Type B pancreatic cell (in vitro differentiated cells): ENCODE measurements at regions not wholly inside any gene's neighbourhood (a gene's known extent, or its start where the extent isn't known, plus 50 kb on each side); places are given as distances from the start of the nearest gene placed in this dataset. TPM values are rescaled to one million over a fixed set of nuclear protein-coding genes. Genes with fewer than 3 reads are reported as not detected.
"Not testable (repeated sequence)": the region's sequence is repeated elsewhere in the genome, so short reads cannot be mapped to it uniquely, and the experiment has no call there.

Experiments
- DNase-seq: peaks from one replicate; pipeline ENCODE4 v3.0.0; 2021; ENCODE audit warnings: mixed read lengths; ENCODE audit not compliant: unreplicated experiment; ENCODE audit errors: extremely low spot score
- H3K27ac Mint-ChIP-seq: 2 replicates; pipeline ENCODE4 v1.8.0; 2021; ENCODE audit warnings: mild to moderate bottlenecking, mixed read lengths
- H3K27me3 Mint-ChIP-seq: 2 replicates; pipeline ENCODE4 v1.8.0; 2021; ENCODE audit warnings: mixed read lengths
- H3K36me3 Mint-ChIP-seq: 2 replicates; pipeline ENCODE4 v1.8.0; 2021; ENCODE audit warnings: mixed read lengths
- H3K4me1 Mint-ChIP-seq: one replicate; pipeline ENCODE4 v1.8.0; 2021; ENCODE audit warnings: mixed read lengths; ENCODE audit not compliant: unreplicated experiment
- H3K4me3 Mint-ChIP-seq: 2 replicates; pipeline ENCODE4 v1.8.0; 2021; ENCODE audit warnings: mild to moderate bottlenecking, mixed read lengths
- H3K9me3 Mint-ChIP-seq: 2 replicates; pipeline ENCODE4 v1.8.0; 2021; ENCODE audit warnings: mixed read lengths
- CTCF ChIP-seq: fragments of 200-600 bp; sonication (generic); conservative IDR thresholded peaks from 2 replicates; pipeline ENCODE4 v1.5.0; 2021; ENCODE audit warnings: antibody characterized with exemption, mild to moderate bottlenecking
- microRNA-seq: library from miRNA; unstranded; fragments of <30 nt; microRNA quantifications from one replicate; pipeline ENCODE4, GENCODE V29; 2020

DNA sequence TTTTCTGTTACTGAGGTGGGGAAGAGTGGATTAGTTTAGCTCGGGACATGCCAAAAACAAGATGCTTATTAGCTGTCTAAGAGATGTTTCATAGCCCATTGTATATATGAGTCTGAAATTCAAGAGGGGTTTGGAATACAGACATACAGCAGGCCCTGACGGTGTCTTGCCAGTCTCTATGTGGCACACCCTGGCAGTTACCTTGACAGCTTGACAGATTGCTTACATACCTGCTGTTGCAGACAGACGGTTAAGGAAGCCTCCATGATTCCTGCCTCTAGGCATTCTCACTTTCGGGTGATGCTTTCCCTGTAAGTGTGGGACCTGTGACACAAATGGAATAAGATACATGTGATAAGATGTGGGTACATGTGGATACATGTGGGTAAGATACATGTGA lies 95.0 kb downstream of the QRSL1 start:
- Mint-ChIP-seq H3K4me1 (peaks cover 17% of the 10 kb centered on the region), H3K4me3 (no peak overlapping the region), H3K27ac (no peak overlapping the region), H3K9me3 (peaks cover 7% of the 10 kb centered on the region), H3K27me3 (no peaks in the 10 kb centered on the region), H3K36me3 (peaks cover 3% of the 10 kb centered on the region)
- DNase-seq, result no peak
- TF ChIP-seq CTCF, result no peak

DNA sequence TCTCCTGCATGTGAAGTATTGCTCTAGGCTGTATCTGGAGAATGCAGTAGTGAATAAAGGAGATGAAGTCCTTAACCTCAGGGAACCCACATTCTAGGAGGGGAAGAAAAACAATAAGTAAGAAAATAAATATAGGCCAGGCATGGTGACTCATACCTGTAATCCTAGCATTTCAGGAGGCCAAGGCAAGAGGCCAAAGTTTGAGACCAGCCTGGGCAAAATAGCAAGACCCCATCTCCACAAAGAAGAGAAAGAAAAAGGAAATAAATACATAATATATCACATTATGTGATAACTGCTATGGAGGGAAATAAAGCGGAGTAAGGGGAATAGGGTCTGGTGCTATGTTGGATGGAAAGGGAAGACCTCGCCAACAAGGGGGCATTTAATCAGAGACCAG lies 94.0 kb downstream of the QRSL1 start:
- not testable (repeated sequence) for H3K27ac Mint-ChIP-seq, H3K9me3 Mint-ChIP-seq

DNA sequence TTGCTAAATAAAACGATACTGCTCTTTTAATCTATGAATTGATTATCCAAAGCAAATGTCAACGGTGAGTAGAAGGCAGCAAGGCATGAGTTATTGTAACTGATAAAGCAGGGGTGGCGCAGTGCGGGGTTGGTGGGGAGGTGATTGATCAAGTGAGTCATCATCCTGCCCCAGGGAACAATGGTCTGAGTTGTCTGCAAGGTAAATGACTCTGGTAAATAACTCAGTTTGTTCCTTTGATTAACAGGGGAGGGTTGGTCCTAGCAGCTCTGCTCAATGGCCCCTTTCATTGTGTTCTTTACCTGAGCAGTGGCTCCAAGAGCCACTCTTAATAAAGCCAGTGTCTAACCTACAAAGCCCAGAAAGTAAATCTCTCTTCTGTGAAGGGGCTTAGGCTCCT lies 91.8 kb downstream of the QRSL1 start:
- H3K9me3 Mint-ChIP-seq, H3K36me3 Mint-ChIP-seq, H3K27me3 Mint-ChIP-seq, DNase-seq: not testable (repeated sequence)
- H3K27ac Mint-ChIP-seq, result peak overlapping the region; percentile 29
- H3K4me1 Mint-ChIP-seq, result peaks cover 10% of the 10 kb centered on the region
- H3K4me3 Mint-ChIP-seq, result peak overlapping the region; percentile 39

More for the DNA sequence above, 94.0 kb downstream of the QRSL1 start:
- H3K36me3 Mint-ChIP-seq, H3K27me3 Mint-ChIP-seq, H3K4me3 Mint-ChIP-seq, DNase-seq: not testable (repeated sequence)
- H3K4me1 Mint-ChIP-seq, result peaks cover 10% of the 10 kb centered on the region

Small RNA genes lying in the stretch of these regions (microRNA-seq; reads per million reads assigned to microRNA genes)
- gene MIR587, result not detected
